GM18519 (cell line): ENCODE measurements at regions not wholly inside any gene's neighbourhood (a gene's known extent, or its start where the extent isn't known, plus 50 kb on each side); places are given as distances from the start of the nearest gene placed in this dataset.
"Not testable (repeated sequence)": the region's sequence is repeated elsewhere in the genome, so short reads cannot be mapped to it uniquely, and the experiment has no call there.

ENCODE experiments used
- ATAC-seq: cut with Tn5 transposase; IDR thresholded peaks from one replicate; pipeline ENCODE4 v1.9.1; 2021; ENCODE audit warnings: mild to moderate bottlenecking, moderate library complexity; ENCODE audit not compliant: unreplicated experiment, low FRiP score

GRCh38 chr3:137542049-137542448 is 222.1 kb upstream of the SOX14 start:
- no peak for ATAC-seq

- ATAC-seq = no peak
Measured at GRCh38 chr3:137554242-137554641, 209.9 kb upstream of the SOX14 start.

GRCh38 chr3:137568880-137569279 is 195.2 kb upstream of the SOX14 start:
- ATAC-seq = no peak

GRCh38 chr3:137572931-137573330 is 191.2 kb upstream of the SOX14 start:
- no peak for ATAC-seq

GRCh38 chr3:137582484-137582883 is 181.6 kb upstream of the SOX14 start:
- no peak for ATAC-seq

GRCh38 chr3:137583256-137583655 is 180.9 kb upstream of the SOX14 start:
- no peak for ATAC-seq

- ATAC-seq = no peak
Measured at GRCh38 chr3:137588871-137589270, 175.2 kb upstream of the SOX14 start.

GRCh38 chr3:137595415-137595814 is 168.7 kb upstream of the SOX14 start:
- not testable (repeated sequence) for ATAC-seq

GRCh38 chr3:137610723-137611122 is 153.4 kb upstream of the SOX14 start:
- no peak for ATAC-seq

GRCh38 chr3:137612291-137612690 is 151.8 kb upstream of the SOX14 start:
- no peak for ATAC-seq

GRCh38 chr3:137615659-137616418 is 148.3 kb upstream of the SOX14 start:
- ATAC-seq = no peak

- no peak for ATAC-seq
Measured at GRCh38 chr3:137641879-137642704, 122.0 kb upstream of the SOX14 start.

- no peak for ATAC-seq
Measured at GRCh38 chr3:137642831-137643230, 121.3 kb upstream of the SOX14 start.

- no peak for ATAC-seq
Measured at GRCh38 chr3:137647179-137647578, 116.9 kb upstream of the SOX14 start.

GRCh38 chr3:137669519-137670060 is 94.5 kb upstream of the SOX14 start:
- ATAC-seq = no peak

GRCh38 chr3:137687181-137687879 is 76.8 kb upstream of the SOX14 start:
- no peak for ATAC-seq

- ATAC-seq = peak; percentile 68
Measured at GRCh38 chr3:137692803-137693431, 71.2 kb upstream of the SOX14 start.

- no peak for ATAC-seq
Measured at GRCh38 chr3:137693791-137694190, 70.3 kb upstream of the SOX14 start.

GRCh38 chr3:137694836-137695235 is 69.3 kb upstream of the SOX14 start:
- ATAC-seq = no peak

GRCh38 chr3:137695351-137695750 is 68.8 kb upstream of the SOX14 start:
- ATAC-seq = no peak
